NCI-H82 treated with DMSO at 0.1 percent for 48 hours (cell line): ENCODE measurements at regions not wholly inside any gene's neighbourhood (a gene's known extent, or its start where the extent isn't known, plus 50 kb on each side); places are given as distances from the start of the nearest gene placed in this dataset.
"Not testable (repeated sequence)": the region's sequence is repeated elsewhere in the genome, so short reads cannot be mapped to it uniquely, and the experiment has no call there.

Experiments used
- DNase-seq: peaks from one replicate; lab custom pipeline; 2025; ENCODE audit not compliant: unreplicated experiment; lab: John Stamatoyannopoulos, UW

DNA sequence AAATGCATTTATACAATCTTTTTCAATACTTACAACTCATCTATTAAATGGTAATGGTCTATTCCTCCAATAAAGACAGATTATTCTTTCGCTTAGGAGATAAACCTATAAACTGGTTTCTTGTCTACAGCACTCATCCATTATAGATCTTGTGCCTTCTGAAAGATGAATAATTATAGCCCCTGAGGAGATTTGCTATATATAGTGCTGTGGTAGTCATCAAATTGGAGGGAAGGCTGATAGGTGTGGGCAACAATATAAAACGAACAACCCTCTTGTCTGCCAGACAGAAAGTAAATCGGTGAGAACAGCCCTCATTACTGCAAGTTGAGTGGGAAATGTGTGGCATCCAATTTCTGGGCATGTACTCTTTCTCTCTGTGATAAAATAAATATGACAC lies 292.5 kb upstream of the CNR1 start:
- no peak for DNase-seq

DNA sequence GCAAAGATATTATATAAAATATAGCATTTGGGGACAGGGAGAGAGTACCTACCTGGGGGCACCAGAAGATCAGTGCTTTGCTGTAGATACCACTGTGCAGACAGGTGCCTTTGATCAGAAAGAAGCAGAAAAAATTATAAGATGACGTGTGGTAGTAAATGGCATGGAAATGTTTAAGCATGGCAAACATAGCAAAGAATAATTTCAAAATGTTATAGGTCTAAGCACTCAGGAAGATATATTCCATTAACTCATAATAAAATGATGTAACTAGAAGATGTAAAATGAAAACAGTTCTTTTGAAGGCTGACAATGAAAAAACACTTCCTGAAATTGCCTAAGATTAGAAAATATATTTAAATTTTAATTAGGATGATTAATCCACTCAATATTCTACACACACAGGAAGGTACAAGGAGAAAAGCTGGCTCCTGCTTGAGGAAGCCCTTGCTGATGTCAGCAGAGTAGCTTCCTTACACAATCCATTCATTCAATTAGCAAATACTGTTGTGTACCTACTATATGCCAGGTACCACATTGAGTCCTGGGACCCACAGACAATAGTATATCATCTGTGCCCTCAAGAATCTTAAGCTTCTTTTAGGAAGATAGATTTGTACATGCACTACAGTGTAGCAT lies 290.2 kb upstream of the CNR1 start:
- no peak for DNase-seq

DNA sequence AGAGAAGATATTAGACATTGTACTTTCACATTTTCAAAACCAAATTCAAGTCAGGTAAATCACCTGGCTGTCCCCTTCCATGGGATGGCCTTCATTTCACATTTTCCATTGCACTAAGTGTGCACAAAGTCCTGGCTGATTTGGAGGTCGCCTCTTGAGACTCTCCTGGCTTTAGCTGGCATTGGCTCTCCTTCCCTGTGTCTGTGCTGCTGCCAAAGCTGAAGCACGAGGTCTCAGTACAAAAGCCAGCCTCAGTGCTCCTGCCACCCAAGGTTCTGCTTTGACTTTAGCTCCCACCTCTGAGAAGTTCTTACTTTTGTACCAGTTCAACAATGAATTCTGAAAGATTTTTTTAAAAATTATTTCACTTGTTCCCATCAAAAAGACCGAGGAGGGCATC lies 289.2 kb upstream of the CNR1 start:
- DNase-seq = no peak

DNA sequence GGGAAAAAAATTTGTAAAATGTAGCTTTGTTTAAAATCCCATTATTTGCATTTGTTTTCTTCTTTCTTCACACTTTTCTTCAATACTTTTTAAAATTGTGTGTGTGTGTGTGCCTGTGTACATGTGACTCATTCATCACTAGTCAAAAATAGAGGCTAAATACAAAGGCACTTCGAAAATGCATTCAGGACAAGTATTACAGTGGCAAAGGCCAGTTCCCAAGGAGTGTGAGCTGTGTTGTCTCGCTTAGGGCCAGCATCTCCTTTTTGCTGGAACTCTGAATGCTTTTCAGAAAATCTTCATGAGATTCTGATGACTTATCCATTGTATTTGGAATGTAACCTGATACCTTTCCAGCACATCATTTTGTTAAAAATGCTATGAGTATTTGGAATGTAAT lies 288.5 kb upstream of the CNR1 start:
- DNase-seq = no peak

DNA sequence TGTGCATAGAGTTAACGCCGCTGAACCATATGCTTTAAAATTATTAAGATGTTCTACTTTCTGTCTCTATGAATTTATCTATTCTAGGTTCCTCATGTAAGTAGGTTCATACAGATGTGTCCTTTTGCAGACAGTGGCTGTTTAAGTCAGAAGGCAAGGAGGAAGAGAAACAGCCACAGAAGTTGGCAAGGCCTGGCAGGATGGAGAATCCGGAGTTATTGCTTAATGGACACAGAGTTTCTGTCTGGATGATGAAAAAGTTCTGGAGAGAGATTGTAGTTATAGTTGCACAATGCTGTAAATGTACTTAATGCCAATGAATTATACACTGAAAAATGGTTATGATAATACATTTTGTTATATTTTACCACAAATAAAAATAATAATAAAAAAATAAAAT lies 283.6 kb upstream of the CNR1 start:
- no peak for DNase-seq

DNA sequence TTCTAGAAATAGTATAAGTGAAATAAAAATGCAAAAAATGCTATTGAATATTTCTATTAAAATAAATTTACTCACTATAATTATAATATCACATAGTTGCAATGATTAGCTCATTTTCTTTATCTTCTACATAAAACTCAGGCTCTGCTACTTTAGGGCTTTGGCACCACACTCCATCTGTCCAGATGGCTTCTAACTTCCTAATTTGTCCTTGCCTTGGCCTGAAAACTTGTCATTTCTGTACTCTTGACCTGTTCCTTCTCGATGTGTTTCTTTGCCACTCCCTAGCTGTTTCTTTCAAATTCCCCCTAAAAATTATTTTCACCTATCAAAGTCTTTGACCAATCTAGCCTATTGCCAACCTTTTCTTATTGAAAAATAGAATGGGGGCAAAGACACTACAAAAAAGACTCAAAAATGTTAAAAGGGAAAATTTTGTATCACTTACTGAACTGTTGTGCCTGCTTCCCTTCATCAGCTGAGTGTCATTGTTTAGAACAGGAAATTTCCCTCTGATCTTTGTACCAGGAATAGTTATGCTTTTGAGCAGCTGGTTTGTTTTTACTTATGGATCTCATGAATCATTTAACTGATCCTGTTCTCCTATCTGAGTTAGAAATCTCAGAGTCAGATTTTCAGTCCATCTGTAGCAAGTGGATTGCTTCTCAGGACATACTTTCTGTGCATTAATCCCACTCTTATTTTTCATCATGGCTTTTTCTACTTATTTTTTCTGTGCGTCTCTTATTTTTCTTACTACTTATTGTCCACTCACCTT lies 279.2 kb upstream of the CNR1 start:
- no peak for DNase-seq

DNA sequence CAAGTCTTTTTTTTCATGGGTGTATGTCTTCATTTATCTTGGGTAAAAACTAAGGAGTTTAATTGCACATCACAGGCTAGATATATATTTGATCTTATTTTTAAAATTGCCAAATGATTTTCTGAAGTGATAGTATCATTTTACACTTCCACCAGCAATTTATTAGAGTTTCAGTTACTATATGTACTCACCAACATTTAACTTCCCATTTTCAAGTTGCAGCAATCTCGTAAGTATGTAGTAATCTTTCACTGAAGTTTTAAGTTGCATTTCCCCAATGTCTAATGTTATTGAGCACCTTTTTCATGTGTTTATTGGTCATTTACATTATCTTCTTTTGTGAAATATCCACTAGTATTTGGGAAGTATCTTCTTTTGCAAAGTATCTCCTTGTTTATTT lies 277.4 kb upstream of the CNR1 start:
- DNase-seq = no peak

DNA sequence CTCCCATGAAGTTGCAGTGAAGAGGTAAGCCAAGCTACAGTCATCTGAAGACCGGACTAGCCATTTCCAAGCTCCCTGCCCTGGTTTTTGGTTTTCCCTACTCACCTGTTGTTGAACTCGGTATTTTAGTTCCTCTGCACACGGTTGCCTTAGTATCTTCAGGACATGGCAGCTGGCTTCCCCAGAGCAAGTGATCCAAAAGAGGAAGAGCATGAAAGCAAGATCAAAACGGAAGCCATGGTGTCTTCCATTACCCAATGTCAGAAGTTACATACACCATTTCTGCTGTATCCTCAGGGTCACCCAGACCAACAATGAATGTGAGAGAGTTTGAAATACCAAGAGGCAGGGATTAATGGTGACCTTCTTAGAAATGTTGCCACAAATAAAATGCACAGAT lies 276.6 kb upstream of the CNR1 start:
- no peak for DNase-seq

DNA sequence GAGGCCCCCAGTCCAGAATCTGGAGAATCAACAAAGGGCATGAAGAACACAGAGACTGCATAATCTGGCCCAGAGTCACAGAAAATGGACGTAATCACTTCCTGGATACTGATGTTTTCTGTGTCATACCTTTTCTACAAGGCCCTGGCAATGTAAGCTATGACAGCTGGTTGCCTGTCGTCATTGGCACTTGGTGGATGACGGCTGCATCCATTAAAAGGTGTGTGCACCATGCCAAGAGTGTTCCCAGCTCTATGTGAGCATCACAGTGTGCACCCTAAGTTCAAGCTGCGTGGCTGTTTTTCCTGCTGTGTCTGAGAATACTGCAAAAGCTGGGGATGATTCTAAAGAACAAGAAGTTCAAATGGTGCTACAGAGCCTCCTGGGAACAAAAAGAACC lies 275.2 kb upstream of the CNR1 start:
- DNase-seq = no peak

DNA sequence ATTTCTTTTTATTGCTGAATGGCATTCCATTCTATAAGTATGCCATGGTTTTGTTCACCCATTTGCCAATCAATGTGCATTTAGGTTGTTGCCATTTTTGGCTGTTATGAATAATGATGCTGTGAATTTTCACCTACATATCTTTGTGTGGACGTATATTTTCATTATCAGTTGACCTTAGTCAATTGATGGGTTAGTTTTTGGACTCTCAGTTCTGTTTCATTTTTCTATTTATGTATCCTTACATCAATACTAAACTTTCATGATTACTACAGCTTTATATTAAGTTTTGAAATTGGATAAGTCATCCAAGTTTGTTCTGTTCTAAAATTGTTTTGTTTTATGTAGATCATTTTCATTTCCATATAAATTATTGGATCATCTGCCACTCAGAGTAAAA lies 261.9 kb upstream of the CNR1 start:
- no peak for DNase-seq

DNA sequence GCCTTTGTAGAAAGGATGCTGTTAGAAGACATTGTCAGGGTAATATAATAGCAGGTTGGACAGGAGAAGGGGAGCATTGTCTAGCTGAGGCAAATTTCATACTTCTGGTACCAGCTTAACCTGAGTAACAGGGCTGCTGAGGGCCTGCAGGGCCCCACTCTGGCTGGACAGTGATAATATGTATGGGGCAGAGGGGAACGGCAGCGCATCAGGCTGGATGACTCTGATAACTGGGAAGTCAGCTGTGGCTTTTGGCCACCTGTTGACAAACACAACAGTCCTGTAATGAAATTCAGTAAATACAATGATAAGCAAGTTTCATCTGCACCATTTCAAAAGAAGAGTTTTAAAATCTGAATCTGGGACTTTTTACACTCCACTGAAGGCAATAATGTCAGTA lies 259.9 kb upstream of the CNR1 start:
- DNase-seq = no peak

DNA sequence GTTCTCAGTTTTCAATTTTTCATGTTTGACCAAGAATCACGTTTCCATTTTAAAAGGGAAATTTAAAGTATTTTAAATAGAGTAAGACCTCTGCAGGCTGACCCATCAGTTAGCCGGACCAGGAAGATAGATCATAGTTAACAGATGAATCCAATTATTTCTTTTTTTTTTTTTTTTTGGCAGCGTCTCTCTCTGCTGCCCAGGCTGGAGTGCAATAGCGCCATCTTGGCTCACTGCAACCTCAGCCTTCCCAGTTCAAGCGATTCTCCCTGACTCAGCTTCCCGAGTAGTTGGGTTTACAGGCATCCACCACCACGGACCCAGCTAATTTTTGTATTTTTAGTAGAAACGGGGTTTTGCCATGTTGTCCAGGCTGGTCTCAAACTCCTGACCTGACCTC lies 256.7 kb upstream of the CNR1 start:
- no peak for DNase-seq

DNA sequence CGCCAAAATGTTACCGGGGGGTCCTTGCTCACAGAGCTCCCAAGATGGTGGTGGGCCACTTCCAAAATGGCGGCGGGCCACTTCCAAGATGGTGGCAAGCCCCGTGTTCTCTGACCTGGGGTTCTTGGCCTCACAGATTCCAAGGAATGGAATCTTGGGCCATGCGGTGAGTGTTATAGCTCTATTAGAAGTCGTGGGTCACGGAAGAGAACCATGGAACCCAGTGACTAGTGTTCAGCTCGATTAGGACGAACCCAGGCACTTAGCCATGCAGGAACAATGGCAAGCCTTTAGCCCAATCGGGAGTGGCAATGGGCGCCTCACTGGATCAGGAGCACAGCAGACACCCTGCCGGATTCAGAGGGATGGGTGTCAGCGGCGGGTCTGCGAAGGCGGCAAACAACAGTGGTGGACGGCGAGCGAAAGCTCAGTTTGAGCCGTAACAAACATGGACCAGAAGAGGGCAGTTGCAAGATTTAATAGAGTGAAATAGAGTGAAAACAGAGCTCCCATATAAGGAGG lies 254.9 kb upstream of the CNR1 start:
- not testable (repeated sequence) for DNase-seq

DNA sequence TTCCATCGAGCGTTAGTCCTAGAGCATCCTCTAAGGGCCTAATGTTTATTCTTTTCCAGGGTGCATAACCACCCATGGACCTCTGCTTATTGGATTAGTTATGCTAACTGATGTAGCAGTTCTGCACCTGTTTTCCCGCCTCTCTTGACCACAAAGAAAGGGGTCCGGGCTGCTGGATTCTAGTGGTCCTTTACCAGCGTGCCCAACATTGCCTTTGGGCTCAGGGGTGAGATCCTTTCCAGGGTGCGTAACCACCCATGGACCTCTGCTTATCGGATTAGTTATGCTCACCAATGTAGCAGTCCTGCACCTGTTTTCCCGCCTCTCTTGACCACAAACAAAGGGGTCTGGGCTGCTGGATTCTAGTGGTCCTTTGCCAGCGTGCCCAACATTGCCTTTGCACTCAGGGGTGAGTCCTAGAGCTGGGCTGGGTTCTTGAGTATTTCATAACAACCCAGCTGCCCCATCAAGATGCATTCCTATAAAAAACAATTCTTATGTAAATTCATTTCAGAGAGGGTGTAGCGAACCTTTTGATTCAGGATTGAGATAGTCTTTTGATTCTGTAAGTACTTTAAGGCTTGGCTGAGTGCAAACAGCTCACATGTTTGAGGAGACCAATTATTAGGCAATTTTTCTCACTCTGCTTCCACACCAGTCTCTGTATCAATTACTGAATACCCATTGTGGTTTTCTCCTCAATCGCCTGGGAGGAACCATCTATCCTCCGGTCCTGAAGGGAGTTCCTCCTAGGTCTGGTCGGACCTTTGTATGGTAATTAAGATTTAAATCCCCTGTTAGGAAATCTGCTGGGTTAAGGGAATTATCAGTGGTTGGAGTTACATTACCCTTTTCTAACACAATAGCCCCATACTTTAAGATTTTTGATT lies 253.0 kb upstream of the CNR1 start:
- not testable (repeated sequence) for DNase-seq

DNA sequence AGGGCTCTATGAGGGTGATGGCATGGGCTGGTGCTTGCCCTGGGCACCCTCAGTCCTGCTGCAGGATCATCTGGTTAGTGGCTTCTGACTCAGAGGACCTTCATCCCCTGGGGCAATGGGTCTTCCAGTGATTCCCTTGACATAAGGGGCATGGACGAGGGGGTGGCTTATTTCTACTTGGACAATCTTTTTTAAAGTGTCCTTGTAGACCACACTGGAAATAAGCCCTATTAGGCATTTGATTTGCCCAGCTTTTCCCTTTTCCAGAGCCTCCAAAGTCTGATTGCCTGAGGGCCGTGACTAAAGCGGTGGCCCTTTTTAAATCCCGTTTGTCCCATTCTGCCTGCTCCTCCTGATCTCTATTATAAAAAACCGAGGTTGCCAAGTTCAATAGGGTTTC lies 251.2 kb upstream of the CNR1 start:
- DNase-seq = not testable (repeated sequence)

DNA sequence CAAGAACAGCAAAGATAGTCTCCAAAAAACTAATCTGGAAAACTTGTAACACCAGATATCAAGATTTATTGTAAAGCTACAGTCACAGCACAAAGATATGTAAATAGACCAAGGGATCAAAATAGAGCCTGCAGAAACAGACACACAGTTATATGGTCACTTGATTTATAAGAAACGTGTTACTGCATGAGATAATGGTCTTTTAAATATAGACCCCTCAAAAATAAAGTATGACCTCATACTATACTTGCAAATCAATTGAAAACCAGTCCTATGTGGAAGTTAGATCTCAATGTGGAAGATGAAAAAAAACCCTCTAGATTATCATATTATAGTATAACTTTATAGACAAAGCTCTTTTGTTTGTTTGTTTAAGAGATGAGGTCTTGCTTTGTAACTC lies 247.3 kb upstream of the CNR1 start:
- no peak for DNase-seq

DNA sequence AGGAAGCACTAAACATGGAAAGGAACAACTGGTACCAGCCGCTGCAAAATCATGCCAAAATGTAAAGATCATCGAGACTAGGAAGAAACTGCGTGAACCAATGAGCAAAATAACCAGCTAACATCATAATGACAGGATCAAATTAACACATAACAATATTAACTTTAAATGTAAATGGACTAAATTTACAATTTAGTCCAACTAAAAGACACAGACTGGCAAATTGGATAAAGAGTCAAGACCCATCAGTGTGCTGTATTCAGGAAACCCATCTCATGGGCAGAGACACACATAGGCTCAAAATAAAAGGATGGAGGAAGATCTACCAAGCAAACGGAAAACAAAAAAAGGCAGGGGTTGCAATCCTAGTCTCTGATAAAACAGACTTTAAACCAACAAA lies 242.2 kb upstream of the CNR1 start:
- DNase-seq = not testable (repeated sequence)

DNA sequence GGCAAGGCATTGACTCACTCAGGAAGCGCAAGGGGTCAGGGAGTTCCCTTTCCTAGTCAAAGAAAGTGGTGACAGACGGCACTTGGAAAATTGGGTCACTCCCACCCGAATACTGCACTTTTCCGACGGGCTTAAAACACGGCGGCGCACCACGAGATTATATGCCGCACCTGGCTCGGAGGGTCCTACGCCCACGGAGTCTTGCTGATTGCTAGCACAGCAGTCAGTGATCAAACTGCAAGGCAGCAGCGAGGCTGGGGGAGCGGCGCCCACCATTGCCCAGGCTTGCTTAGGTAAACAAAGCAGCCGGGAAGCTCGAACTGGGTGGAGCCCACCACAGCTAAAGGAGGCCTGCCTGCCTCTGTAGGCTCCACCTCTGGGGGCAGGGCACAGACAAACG lies 240.5 kb upstream of the CNR1 start:
- not testable (repeated sequence) for DNase-seq

DNA sequence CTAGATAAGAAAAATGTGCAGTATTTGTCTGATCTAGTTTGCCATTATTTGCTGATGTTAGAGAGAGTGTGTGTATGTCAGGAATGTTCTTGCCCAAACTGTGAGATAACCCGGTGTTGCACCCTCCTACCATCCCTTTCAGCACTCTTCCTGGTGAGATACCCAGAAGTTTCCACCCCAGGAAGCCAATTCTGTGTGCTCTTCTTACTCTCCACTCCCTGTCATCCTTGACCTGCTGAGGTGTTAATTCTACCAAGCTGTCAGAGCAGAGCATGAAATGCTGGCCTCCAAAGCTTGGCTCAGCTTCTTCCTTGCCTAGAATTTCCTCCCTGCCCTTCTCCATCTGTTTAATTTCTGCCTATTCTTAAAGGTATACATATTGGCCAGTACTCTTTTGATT lies 237.3 kb upstream of the CNR1 start:
- DNase-seq = no peak

DNA sequence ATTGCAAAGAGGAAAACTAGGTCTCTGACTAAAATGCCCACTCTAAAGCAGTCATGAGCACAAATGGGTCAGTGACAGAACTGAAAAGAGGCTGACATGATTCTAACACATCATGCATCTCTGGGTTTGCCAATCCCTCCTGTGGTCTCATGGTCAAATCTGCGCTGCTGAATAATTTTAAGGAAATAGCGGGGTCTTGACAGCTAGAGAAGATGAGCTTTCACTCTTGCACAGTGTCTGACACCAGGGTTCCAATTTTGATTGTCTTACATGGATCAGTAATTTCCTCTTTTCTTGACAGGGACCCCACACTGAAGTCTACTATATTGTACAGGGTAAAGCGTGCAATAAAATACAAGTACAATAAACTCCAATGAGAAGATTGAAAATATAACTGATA lies 236.8 kb upstream of the CNR1 start:
- no peak for DNase-seq

DNA sequence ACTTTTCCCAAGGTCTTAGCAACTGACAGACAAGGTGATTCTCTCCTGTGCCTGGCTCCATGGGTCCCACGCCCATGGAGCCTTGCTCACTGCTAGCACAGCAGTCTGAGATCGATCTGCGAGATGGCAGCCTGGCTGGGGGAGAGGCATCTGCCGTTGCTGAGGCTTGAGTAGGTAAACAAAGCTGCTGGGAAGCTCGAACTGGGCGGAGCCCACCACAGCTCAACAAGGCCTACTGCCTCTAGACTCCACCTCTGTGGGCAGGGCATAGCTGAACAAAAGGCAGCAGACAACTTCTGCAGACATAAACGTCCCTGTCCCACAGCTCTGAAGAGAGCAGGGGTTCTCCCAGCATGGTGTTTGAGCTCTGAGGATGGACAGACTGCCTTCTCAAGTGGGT lies 224.9 kb upstream of the CNR1 start:
- DNase-seq = not testable (repeated sequence)

DNA sequence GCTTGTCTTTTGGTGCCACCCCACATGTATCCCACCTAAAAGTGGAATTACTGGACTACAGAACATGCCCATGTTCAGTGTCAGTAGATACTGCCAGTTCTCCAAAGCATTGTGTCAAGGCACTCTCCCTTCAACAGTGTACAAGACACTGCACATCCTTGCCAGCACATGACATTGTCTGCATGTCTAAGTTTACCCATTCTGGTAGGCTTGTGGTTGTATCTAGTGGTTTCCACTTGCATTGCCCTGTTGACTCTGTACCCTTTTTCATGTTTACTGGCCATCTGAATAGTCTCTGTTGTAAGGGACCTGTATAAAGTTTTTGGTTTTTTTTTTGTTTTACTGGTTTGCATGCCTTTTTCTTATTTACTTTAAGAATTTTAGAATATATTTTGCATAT lies 222.4 kb upstream of the CNR1 start:
- no peak for DNase-seq
